GM23338 (cell line): ENCODE measurements at regions not wholly inside any gene's neighbourhood (a gene's known extent, or its start where the extent isn't known, plus 50 kb on each side); places are given as distances from the start of the nearest gene placed in this dataset.

Experiments used
- ATAC-seq: fragments of 200-7000 bp; cut with Tn5 transposase; 3 replicates; pipeline ENCODE4 v1.9.1; 2020
- DNase-seq: peaks from one replicate; pipeline ENCODE4 v3.0.0-alpha.2; 2015; ENCODE audit warnings: low spot score
- H2AFZ ChIP-seq: fragments of 200-600 bp; sonication (generic); 2 replicates; pipeline ENCODE4 v1.8.0; 2016; ENCODE audit warnings: antibody characterized with exemption, mild to moderate bottlenecking, moderate library complexity
- H3F3A ChIP-seq: fragments of 200-600 bp; sonication (generic); replicated peaks from 2 replicates; pipeline ENCODE4 v1.8.0; 2017; ENCODE audit warnings: antibody characterized with exemption, mixed run types, low read depth
- H3K27ac ChIP-seq: fragments of 200-600 bp; sonication (generic); 2 replicates; pipeline ENCODE4 v1.6.1; 2016; ENCODE audit warnings: low read depth
- H3K27me3 ChIP-seq: fragments of 200-600 bp; sonication (generic); 2 replicates; pipeline ENCODE4 v1.8.0; 2016; ENCODE audit warnings: mild to moderate bottlenecking, mixed run types, moderate library complexity; ENCODE audit not compliant: insufficient read depth
- H3K36me3 ChIP-seq: fragments of 200-600 bp; sonication (generic); 2 replicates; pipeline ENCODE4 v1.8.0; 2016; ENCODE audit warnings: mild to moderate bottlenecking; ENCODE audit not compliant: insufficient read depth
- H3K4me1 ChIP-seq: fragments of 200-600 bp; sonication (generic); 2 replicates; pipeline ENCODE4 v1.8.0; 2016; ENCODE audit warnings: mild to moderate bottlenecking, moderate library complexity; ENCODE audit not compliant: insufficient read depth
- H3K4me2 ChIP-seq: fragments of 200-600 bp; sonication (generic); 2 replicates; pipeline ENCODE4 v1.7.1; 2017; ENCODE audit warnings: mixed run types
- H3K4me3 ChIP-seq: fragments of 200-600 bp; sonication (generic); 2 replicates; pipeline ENCODE4 v1.6.1; 2016; ENCODE audit warnings: mixed run types
- H3K79me2 ChIP-seq: fragments of 200-600 bp; sonication (generic); replicated peaks from 2 replicates; pipeline ENCODE4 v1.8.0; 2017; ENCODE audit warnings: mild to moderate bottlenecking; ENCODE audit not compliant: insufficient read depth
- H3K9me2 ChIP-seq: fragments of 200-600 bp; sonication (generic); 2 replicates; pipeline ENCODE4 v1.8.0; 2017; ENCODE audit not compliant: insufficient read depth
- H4K20me1 ChIP-seq: fragments of 200-600 bp; sonication (generic); replicated peaks from 2 replicates; pipeline ENCODE4 v1.8.0; 2017; ENCODE audit warnings: mild to moderate bottlenecking; ENCODE audit not compliant: insufficient read depth
- H3K27ac Mint-ChIP-seq: 2 replicates; pipeline ENCODE4 v1.8.0; 2020; ENCODE audit warnings: inconsistent platforms, mild to moderate bottlenecking, moderate library complexity, mixed read lengths
- H3K27me3 Mint-ChIP-seq: 3 replicates; pipeline ENCODE4 v1.8.0; 2022; ENCODE audit warnings: low read depth, mild to moderate bottlenecking, moderate library complexity, mixed read lengths, inconsistent platforms; ENCODE audit not compliant: insufficient read depth, poor library complexity
- H3K36me3 Mint-ChIP-seq: 3 replicates; pipeline ENCODE4 v1.8.0; 2021; ENCODE audit warnings: low read depth, mild to moderate bottlenecking, inconsistent platforms, moderate library complexity, mixed read lengths
- H3K4me1 Mint-ChIP-seq: 3 replicates; pipeline ENCODE4 v1.8.0; 2020; ENCODE audit warnings: mild to moderate bottlenecking, inconsistent platforms, mixed read lengths
- H3K4me3 Mint-ChIP-seq: 3 replicates; pipeline ENCODE4 v1.8.0; 2021; ENCODE audit warnings: moderate library complexity, mild to moderate bottlenecking, inconsistent platforms, mixed read lengths
- H3K9me3 Mint-ChIP-seq: 3 replicates; pipeline ENCODE4 v1.8.0; 2020; ENCODE audit warnings: moderate library complexity, mild to moderate bottlenecking, inconsistent platforms, mixed read lengths
- CREB1 ChIP-seq: fragments of 250-450 bp; sonication (Bioruptor Pico); IDR thresholded peaks from 2 replicates; pipeline ENCODE4 v1.5.0; 2020; ENCODE audit warnings: low read depth, mild to moderate bottlenecking, moderate library complexity
- EZH2 ChIP-seq: fragments of 200-600 bp; sonication (generic); IDR thresholded peaks from one replicate; pipeline ENCODE4 v1.8.0; 2017; ENCODE audit warnings: antibody characterized with exemption, mild to moderate bottlenecking, low read depth; ENCODE audit not compliant: unreplicated experiment
- JUNB ChIP-seq: IDR thresholded peaks from one replicate; pipeline ENCODE4 v1.6.1; 2016; ENCODE audit warnings: antibody characterized with exemption; ENCODE audit not compliant: unreplicated experiment
- NANOG ChIP-seq: IDR thresholded peaks from 2 replicates; pipeline ENCODE4 v1.6.1; 2016; ENCODE audit warnings: antibody characterized with exemption, borderline replicate concordance
- POLR2AphosphoS5 ChIP-seq: IDR thresholded peaks from 2 replicates; pipeline ENCODE4 v1.6.1; 2016; ENCODE audit warnings: antibody characterized with exemption, low read depth
- STAT1 ChIP-seq: IDR thresholded peaks from one replicate; pipeline ENCODE4 v1.6.1; 2016; ENCODE audit warnings: antibody characterized with exemption; ENCODE audit not compliant: unreplicated experiment
- ZNF114 ChIP-seq: fragments of 250-450 bp; sonication (Bioruptor Pico); IDR thresholded peaks from 2 replicates; pipeline ENCODE4 v1.5.0; 2020; ENCODE audit warnings: mild to moderate bottlenecking, moderate library complexity
- ZNF331 ChIP-seq: fragments of 250-450 bp; sonication (Bioruptor Pico); IDR thresholded peaks from 2 replicates; pipeline ENCODE4 v1.5.0; 2020; ENCODE audit warnings: low read depth, mild to moderate bottlenecking, moderate library complexity
- TF ChIP-seq, protein P1 (sequence below), 2 experiments: fragments of 200-600 bp in 1 of 2; sonication (generic) in 1 of 2; conservative IDR thresholded peaks; 2 replicates each; pipeline versions ENCODE4 v1.5.1 to v1.6.1; 2016 to 2017; ENCODE audit warnings: antibody characterized with exemption in 2 of 2, low read depth in 2 of 2, mild to moderate bottlenecking in 2 of 2, moderate library complexity in 1 of 2
- TF ChIP-seq, protein P2 (sequence below): fragments of 250-450 bp; sonication (Bioruptor Pico); IDR thresholded peaks from 2 replicates; pipeline ENCODE4 v1.5.0; 2020; ENCODE audit warnings: mild to moderate bottlenecking, moderate library complexity

DNA sequence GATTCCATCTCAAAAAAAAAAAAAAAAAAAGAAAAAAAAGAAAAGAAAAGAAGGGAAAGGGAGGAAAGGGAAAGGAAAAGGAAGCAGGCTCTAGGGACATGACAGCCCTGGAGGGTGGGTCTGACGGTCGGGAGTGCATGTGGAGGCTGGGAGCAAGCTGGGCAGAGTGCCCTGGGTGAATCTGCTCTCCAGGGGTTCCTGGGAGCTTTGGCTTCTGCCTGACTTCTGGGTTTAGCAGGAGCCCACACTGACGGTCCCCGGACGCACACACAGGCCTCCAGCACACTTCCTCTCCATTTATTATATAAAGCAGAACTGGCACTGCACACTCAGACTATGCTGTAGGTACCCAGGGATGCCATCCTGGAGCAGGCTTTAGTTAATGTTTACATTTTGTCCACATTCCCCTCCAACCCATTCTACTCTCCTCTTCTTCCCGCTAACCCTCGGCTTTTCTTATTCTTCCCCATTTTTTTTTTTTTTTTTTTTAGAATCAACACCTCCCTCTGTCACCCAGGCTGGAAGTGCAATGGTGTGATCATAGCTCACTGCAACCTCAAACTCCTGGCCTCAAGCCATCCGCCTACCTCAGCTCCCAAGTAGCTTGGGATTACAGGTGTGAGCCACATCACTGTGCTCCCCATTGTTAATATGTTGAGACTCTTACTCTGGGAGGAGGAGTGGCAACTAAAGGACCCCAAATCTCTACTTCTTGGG is 151.1 kb upstream of the SLC1A4 start:
- H3K36me3 Mint-ChIP-seq: no peaks in the 10 kb centered on the region
- no peak overlapping the region for H3K27ac Mint-ChIP-seq
- DNase-seq: no peak
- Histone ChIP-seq H3K79me2 (no peaks in the 10 kb centered on the region), H3K36me3 (no peaks in the 10 kb centered on the region), H3F3A (no peaks in the 10 kb centered on the region), H3K27me3 (no peaks in the 10 kb centered on the region), H4K20me1 (no peaks in the 10 kb centered on the region), H3K27ac (no peak overlapping the region), H3K4me1 (no peaks in the 10 kb centered on the region; the same call in 1 of the 2 replicates), H3K4me2 (no peak overlapping the region), H3K9me2 (no peaks in the 10 kb centered on the region), H3K4me3 (no peak overlapping the region), H2AFZ (no peak overlapping the region)
- H3K9me3 Mint-ChIP-seq: no peaks in the 10 kb centered on the region
- no peak overlapping the region for H3K4me3 Mint-ChIP-seq
- TF ChIP-seq, protein P1, sequence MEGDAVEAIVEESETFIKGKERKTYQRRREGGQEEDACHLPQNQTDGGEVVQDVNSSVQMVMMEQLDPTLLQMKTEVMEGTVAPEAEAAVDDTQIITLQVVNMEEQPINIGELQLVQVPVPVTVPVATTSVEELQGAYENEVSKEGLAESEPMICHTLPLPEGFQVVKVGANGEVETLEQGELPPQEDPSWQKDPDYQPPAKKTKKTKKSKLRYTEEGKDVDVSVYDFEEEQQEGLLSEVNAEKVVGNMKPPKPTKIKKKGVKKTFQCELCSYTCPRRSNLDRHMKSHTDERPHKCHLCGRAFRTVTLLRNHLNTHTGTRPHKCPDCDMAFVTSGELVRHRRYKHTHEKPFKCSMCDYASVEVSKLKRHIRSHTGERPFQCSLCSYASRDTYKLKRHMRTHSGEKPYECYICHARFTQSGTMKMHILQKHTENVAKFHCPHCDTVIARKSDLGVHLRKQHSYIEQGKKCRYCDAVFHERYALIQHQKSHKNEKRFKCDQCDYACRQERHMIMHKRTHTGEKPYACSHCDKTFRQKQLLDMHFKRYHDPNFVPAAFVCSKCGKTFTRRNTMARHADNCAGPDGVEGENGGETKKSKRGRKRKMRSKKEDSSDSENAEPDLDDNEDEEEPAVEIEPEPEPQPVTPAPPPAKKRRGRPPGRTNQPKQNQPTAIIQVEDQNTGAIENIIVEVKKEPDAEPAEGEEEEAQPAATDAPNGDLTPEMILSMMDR (conservative IDR thresholded peaks at IDR 0.05; ENCODE audit: low read depth in 2 of 2): no peak
- TF ChIP-seq POLR2AphosphoS5: no peak
- H3K27me3 Mint-ChIP-seq: peaks cover 6% of the 10 kb centered on the region
- ATAC-seq: no peak
- H3K4me1 Mint-ChIP-seq: peaks cover 5% of the 10 kb centered on the region; the same call in 2 of the 3 replicates

DNA sequence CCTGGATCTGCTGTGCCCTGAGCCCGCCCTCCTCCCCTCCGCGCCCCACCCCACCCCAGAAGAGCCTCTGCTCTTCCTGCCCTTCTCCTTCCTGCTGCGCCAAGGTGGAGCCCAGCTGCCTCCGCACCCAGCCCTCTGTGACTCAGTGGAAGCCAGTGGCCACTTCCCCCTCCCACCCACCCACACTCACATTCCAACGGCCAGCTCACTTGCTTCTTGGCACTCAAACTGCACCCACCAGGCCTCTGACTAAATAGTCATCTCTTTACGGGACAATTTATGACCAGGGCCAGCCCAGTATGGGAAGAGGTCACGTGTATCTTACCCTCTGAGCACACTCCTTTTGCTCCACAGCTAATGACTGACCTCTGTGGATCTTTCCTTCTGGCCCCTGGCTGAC is 150.4 kb upstream of the SLC1A4 start:
- Histone ChIP-seq H3K27me3 (no peaks in the 10 kb centered on the region), H3K4me3 (no peak overlapping the region), H3K79me2 (no peaks in the 10 kb centered on the region), H3K27ac (no peak overlapping the region), H3F3A (no peaks in the 10 kb centered on the region), H3K4me1 (no peaks in the 10 kb centered on the region; the same call in 1 of the 2 replicates), H2AFZ (no peak overlapping the region), H3K4me2 (no peak overlapping the region), H4K20me1 (no peaks in the 10 kb centered on the region), H3K9me2 (no peaks in the 10 kb centered on the region), H3K36me3 (no peaks in the 10 kb centered on the region)
- Mint-ChIP-seq H3K4me1 (peaks cover 5% of the 10 kb centered on the region; the same call in 2 of the 3 replicates), H3K27ac (no peak overlapping the region), H3K4me3 (no peak overlapping the region), H3K27me3 (peaks cover 6% of the 10 kb centered on the region), H3K36me3 (no peaks in the 10 kb centered on the region), H3K9me3 (no peaks in the 10 kb centered on the region)
- ATAC-seq (no peak), DNase-seq (no peak)
- TF ChIP-seq CREB1 (CRISPR knock-in tag) (no peak), POLR2AphosphoS5 (no peak), ZNF331 (no peak), EZH2 (no peak), STAT1 (no peak), JUNB (no peak), NANOG (no peak), ZNF114 (CRISPR knock-in tag) (no peak)
- TF ChIP-seq, protein P1 (conservative IDR thresholded peaks at IDR 0.05; ENCODE audit: low read depth in 2 of 2): no peak
- TF ChIP-seq, protein P2, sequence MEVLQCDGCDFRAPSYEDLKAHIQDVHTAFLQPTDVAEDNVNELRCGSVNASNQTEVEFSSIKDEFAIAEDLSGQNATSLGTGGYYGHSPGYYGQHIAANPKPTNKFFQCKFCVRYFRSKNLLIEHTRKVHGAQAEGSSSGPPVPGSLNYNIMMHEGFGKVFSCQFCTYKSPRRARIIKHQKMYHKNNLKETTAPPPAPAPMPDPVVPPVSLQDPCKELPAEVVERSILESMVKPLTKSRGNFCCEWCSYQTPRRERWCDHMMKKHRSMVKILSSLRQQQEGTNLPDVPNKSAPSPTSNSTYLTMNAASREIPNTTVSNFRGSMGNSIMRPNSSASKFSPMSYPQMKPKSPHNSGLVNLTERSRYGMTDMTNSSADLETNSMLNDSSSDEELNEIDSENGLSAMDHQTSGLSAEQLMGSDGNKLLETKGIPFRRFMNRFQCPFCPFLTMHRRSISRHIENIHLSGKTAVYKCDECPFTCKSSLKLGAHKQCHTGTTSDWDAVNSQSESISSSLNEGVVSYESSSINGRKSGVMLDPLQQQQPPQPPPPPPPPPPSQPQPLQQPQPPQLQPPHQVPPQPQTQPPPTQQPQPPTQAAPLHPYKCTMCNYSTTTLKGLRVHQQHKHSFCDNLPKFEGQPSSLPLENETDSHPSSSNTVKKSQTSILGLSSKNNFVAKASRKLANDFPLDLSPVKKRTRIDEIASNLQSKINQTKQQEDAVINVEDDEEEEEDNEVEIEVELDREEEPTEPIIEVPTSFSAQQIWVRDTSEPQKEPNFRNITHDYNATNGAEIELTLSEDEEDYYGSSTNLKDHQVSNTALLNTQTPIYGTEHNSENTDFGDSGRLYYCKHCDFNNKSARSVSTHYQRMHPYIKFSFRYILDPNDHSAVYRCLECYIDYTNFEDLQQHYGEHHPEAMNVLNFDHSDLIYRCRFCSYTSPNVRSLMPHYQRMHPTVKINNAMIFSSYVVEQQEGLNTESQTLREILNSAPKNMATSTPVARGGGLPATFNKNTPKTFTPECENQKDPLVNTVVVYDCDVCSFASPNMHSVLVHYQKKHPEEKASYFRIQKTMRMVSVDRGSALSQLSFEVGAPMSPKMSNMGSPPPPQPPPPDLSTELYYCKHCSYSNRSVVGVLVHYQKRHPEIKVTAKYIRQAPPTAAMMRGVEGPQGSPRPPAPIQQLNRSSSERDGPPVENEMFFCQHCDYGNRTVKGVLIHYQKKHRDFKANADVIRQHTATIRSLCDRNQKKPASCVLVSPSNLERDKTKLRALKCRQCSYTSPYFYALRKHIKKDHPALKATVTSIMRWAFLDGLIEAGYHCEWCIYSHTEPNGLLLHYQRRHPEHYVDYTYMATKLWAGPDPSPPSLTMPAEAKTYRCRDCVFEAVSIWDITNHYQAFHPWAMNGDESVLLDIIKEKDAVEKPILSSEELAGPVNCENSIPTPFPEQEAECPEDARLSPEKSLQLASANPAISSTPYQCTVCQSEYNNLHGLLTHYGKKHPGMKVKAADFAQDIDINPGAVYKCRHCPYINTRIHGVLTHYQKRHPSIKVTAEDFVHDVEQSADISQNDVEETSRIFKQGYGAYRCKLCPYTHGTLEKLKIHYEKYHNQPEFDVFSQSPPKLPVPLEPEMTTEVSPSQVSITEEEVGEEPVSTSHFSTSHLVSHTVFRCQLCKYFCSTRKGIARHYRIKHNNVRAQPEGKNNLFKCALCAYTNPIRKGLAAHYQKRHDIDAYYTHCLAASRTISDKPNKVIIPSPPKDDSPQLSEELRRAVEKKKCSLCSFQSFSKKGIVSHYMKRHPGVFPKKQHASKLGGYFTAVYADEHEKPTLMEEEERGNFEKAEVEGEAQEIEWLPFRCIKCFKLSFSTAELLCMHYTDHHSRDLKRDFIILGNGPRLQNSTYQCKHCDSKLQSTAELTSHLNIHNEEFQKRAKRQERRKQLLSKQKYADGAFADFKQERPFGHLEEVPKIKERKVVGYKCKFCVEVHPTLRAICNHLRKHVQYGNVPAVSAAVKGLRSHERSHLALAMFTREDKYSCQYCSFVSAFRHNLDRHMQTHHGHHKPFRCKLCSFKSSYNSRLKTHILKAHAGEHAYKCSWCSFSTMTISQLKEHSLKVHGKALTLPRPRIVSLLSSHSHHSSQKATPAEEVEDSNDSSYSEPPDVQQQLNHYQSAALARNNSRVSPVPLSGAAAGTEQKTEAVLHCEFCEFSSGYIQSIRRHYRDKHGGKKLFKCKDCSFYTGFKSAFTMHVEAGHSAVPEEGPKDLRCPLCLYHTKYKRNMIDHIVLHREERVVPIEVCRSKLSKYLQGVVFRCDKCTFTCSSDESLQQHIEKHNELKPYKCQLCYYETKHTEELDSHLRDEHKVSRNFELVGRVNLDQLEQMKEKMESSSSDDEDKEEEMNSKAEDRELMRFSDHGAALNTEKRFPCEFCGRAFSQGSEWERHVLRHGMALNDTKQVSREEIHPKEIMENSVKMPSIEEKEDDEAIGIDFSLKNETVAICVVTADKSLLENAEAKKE (CRISPR knock-in tag): no peak
